ENCODE measurements at regions not wholly inside any gene's neighbourhood (a gene's known extent, or its start where the extent isn't known, plus 50 kb on each side); places are given as distances from the start of the nearest gene placed in this dataset.

- TF ChIP-seq CTCF (IDR thresholded peaks at IDR 0.05; ENCODE audit: poor library complexity, severe bottlenecking), result no peak
- no peak for TF ChIP-seq RAD21 (conservative IDR thresholded peaks at IDR 0.05)
- TF ChIP-seq SMC3 (conservative IDR thresholded peaks at IDR 0.05; ENCODE audit: poor library complexity), result no peak
- TF ChIP-seq POLR2AphosphoS5 (IDR thresholded peaks at IDR 0.05), result no peak
- no peak for TF ChIP-seq REST (IDR thresholded peaks at IDR 0.05; ENCODE audit: borderline replicate concordance)
- TF ChIP-seq EZH2 (IDR thresholded peaks at IDR 0.05; ENCODE audit: borderline replicate concordance, insufficient read depth, low read length, poor library complexity, severe bottlenecking), result no peak
- no peak for TF ChIP-seq EP300 (conservative IDR thresholded peaks at IDR 0.05; ENCODE audit: poor library complexity, severe bottlenecking)
These were observed 242.2 kb downstream of the SPRY1 start for GRCh38 chr4:123638834-123639233.

Data from neural cell (in vitro differentiated cells).